ENCODE measurements at regions not wholly inside any gene's neighbourhood (a gene's known extent, or its start where the extent isn't known, plus 50 kb on each side); places are given as distances from the start of the nearest gene placed in this dataset.

GRCh38 chr5:122721127-122721526 lies 53.8 kb upstream of the SNX2 start:
- no peak for DNase-seq (ENCODE audit: low spot score)

DNA sequence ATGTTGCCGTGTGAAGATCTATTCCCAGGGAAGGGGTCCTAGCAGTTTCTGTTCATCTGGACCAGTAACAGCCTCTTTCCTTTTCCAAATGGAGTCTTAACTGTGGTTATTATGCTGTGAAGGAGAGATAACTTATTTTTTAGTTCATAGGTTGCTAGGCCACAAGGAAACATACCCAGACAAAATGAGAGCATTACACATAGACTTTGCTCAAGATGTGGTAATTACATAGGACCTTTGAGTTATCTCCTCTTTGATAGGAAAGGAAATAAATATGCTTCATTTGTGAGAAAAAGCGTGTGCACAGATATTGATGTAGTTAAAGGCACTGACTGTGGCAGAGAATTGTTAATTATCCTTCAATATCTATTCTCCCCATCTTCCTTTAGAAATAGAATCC lies 52.5 kb upstream of the SNX2 start:
- no peak for DNase-seq (ENCODE audit: low spot score)

GRCh38 chr5:122723606-122724352 lies 51.1 kb upstream of the SNX2 start:
- DNase-seq (ENCODE audit: low spot score), result no peak
